Keratinocyte (primary cell): ENCODE measurements at regions not wholly inside any gene's neighbourhood (a gene's known extent, or its start where the extent isn't known, plus 50 kb on each side); places are given as distances from the start of the nearest gene placed in this dataset.

Experiments used
- EZH2 ChIP-seq: IDR thresholded peaks from one replicate; pipeline ENCODE4 v1.6.1; 2012; ENCODE audit warnings: inconsistent platforms, mild to moderate bottlenecking, low read length, moderate library complexity
- TF ChIP-seq, protein P1 (sequence below), 3 experiments: IDR thresholded peaks in 1 of 3; conservative IDR thresholded peaks in 1 of 3; optimal IDR thresholded peaks in 1 of 3; 2 replicates in 2 of 3; 3 replicates in 1 of 3; pipeline versions ENCODE3 to v1.5.1; 2011; ENCODE audit warnings: low read length in 3 of 3, mild to moderate bottlenecking in 3 of 3, moderate library complexity in 2 of 3, control low read depth in 1 of 3, inconsistent platforms in 1 of 3; ENCODE audit not compliant: insufficient read depth in 2 of 3; ENCODE audit errors: extremely low read depth in 1 of 3

DNA sequence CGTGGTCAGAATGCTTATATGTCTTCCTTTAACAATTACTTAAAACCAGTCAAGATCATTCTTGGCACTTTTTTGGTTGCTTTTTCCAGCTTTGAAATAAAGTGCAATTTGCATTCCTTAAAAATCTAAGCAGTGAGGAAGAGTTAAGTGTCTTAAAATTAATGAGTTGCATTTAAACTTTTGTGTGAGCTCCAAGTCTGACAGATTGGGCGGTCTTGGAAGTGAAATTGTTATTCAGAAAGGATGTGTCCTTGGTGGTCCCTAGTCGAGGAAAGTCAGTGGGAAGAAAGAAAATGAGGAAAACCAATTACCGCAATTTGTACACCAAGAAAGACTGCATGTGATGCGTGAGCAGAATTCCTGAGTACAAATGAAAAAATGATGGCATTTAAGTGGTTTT, 132.5 kb downstream of the HHIPL2 start:
- TF ChIP-seq, protein P1, sequence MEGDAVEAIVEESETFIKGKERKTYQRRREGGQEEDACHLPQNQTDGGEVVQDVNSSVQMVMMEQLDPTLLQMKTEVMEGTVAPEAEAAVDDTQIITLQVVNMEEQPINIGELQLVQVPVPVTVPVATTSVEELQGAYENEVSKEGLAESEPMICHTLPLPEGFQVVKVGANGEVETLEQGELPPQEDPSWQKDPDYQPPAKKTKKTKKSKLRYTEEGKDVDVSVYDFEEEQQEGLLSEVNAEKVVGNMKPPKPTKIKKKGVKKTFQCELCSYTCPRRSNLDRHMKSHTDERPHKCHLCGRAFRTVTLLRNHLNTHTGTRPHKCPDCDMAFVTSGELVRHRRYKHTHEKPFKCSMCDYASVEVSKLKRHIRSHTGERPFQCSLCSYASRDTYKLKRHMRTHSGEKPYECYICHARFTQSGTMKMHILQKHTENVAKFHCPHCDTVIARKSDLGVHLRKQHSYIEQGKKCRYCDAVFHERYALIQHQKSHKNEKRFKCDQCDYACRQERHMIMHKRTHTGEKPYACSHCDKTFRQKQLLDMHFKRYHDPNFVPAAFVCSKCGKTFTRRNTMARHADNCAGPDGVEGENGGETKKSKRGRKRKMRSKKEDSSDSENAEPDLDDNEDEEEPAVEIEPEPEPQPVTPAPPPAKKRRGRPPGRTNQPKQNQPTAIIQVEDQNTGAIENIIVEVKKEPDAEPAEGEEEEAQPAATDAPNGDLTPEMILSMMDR (optimal IDR thresholded peaks at IDR 0.05 in 1 of 3, IDR thresholded peaks at IDR 0.05 in 1 of 3, conservative IDR thresholded peaks at IDR 0.05 in 1 of 3; ENCODE audit: extremely low read depth in 1 of 3, insufficient read depth in 2 of 3, low read length in 3 of 3) = no peak
- no peak for TF ChIP-seq EZH2
